Activated CD4-positive, alpha-beta T cell treated with anti-CD3 and anti-CD28 coated beads, Interleukin-2, amount 50 U/mL, for 16 hours (primary cell): ENCODE measurements at regions not wholly inside any gene's neighbourhood (a gene's known extent, or its start where the extent isn't known, plus 50 kb on each side); places are given as distances from the start of the nearest gene placed in this dataset.
"Not testable (repeated sequence)": the region's sequence is repeated elsewhere in the genome, so short reads cannot be mapped to it uniquely, and the experiment has no call there.

Source experiments
- DNase-seq: peaks from one replicate; pipeline ENCODE4 v3.0.0-alpha.2; 2020

DNA sequence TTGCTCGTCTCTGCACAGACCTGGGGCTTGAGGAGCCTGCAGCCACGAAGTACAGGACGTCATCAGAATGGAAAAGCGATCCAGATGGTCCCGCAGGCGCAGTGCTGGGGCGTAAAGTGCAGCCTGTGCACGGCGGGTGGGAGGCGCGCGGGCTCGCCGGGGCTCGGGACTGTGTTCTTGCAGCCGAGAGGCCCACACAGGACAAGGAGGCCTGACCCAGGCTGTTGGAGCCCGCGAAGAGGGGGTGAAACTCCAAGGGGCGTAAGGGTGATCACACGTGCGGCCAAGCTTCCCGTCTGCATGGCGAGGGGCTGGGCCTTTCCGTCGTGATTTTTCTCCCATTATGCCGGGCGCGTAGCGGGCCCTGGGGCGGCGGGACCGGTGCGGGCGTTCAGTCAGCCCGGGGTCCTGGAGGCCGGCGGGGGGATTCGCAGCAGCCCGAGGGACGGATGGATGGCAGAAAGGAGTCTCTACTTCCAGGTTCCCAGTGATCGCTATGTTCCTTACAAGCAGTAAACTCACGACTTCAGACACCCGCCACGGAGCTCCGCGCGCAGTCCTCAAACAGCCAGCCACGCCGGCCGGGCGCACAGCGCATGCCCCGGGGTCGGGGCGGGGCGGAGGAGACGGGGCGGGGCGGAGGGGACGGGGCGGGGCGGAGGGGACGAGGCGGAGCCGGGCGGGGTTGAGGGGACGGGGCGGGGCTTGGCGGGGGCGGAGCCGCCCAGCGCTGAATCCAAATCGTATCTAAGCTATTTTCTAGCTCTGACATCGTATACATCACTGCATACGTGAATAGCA lies 141.0 kb upstream of the KCNJ18 start:
- DNase-seq, result peak; percentile 81

GRCh38 chr17:21558921-21559320 lies 133.4 kb upstream of the KCNJ18 start:
- not testable (repeated sequence) for DNase-seq

- no peak for DNase-seq
Measured at GRCh38 chr17:21564262-21564661, 128.1 kb upstream of the KCNJ18 start.

GRCh38 chr17:21564757-21565156 lies 127.6 kb upstream of the KCNJ18 start:
- DNase-seq, result not testable (repeated sequence)

DNA sequence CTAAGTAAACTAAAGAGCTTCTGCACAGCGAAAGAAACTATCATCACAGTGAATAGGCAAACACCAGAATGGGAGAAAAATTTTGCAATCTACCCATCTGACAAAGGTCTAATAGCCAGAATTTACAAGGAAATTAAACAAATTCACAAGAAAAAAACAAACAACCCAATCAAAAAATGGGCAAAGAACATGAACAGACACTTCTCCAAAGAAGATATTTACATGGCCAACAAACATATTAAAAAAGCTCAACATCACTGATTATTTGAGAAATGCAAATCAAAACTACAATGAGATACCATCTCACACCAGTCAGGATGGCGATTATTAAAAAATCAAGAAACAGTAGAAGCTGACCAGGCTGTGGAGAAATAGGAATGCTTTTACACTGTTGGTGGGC lies 121.9 kb upstream of the KCNJ18 start:
- not testable (repeated sequence) for DNase-seq

- not testable (repeated sequence) for DNase-seq
Measured at GRCh38 chr17:21572148-21572547, 120.2 kb upstream of the KCNJ18 start.

DNA sequence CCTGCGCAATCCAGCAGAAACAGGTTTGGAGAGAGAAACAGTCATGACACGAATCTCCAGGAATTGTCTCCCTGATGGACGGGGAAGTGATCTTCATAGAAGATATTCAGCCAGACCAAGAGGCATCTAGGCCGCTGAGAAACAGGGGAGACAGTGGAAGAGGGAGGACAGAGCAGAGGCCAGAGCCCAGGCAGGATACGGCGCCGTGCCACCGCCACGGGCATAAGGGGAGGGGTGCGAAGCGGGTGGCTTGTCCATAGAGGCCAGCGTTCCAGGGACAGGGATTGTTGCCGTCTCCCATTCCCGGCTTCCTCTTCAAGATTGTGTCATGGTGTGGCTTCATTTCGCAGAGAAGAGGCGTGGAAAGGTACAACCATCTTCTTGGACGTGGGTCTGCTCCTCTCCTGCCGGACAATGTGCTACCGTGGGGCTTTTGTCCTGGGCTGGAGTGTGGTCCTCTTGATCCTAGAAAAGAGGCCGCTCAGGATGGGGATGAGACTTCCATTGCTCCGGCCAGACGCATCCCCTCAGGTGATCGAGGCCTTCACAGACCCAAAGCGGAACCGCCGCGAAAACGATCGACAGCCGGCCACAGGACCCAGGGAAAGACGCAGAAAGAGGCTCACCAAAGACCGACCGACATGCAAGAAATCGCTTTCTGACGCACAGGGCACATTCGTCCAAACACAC lies 118.9 kb upstream of the KCNJ18 start:
- DNase-seq, result not testable (repeated sequence)

DNA sequence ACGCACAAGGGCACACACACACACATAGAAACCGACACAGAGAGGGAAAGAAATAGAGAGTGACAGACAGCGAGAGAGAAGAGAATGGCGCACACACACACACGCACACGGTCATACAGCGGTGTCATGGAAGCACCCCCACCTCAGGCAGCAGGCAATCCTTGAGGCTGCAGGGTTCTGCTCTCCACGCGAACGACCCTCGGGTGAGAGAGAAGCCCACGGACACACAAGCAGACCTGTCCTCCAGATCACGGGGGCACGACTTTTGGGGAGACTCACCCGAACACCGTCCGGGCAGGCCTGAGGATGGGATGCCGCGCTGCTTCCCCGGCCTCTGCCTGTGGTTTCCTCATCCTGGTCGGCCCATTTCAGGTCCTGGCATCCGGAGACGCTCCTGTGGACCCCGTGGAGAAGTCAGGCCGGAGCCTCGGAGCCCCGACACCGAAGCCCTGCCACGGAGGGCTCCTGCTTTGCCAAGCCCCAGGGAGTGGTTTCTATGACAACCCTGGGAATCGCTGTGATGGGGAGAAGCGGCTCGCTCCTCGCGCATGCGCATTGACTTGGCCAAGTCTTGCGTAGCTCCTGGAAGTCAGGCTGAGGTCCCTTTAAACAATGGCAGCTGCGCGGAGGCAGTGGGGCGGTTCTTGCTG lies 118.2 kb upstream of the KCNJ18 start:
- DNase-seq, result peak; percentile 18

DNA sequence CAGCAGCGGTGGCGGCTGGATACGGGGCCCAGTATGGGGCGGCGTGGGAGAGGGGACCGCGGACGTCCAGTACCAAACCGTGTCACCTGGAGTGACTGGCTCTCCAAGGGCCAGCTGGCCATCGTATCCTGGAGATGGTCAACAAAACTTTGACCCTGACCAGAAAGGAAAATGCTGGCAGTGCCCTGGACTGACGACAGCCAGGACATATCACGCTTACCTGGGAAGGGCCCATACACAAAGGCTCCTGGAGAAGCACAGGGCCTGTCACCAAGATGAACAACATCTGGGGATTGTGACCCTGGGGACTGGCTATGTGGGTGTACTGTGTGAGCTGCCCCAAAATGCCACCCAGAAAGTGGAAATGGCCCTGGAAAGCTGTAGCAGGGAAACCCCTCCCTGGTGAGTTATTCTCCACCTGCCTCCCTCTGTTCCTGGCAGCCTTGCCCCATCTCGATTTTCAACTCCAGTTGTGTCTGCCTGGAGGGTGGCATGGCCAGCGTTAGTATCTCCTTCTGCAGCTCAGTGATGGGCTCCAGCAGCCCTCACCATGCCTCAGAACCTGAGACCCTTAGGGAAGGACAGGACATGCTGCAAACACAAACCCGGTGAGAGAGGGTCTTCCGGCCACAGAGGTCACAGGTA lies 117.6 kb upstream of the KCNJ18 start:
- DNase-seq, result not testable (repeated sequence)

DNA sequence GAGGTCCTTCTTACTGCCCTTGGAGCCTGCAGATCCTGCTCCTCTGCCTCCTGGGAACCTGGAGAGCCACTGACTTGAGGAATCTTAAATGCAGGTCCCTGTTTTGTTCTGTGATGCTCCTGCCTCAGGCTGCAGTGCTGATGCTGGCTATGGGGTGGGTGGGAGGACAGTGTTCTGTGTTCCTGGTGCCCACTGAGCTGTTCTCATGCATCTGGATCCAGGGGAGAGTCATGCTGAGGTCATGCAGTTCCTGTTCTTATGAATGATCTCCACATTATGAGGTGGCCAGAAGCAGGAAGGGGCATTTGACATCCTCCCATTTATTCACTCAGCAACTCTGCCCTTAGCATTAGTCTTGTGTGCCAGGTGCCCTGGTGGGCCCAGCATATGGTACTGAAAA lies 113.5 kb upstream of the KCNJ18 start:
- not testable (repeated sequence) for DNase-seq

- DNase-seq, result no peak
Measured at GRCh38 chr17:21592774-21593173, 99.5 kb upstream of the KCNJ18 start.

GRCh38 chr17:21593452-21594105 lies 98.7 kb upstream of the KCNJ18 start:
- not testable (repeated sequence) for DNase-seq

DNA sequence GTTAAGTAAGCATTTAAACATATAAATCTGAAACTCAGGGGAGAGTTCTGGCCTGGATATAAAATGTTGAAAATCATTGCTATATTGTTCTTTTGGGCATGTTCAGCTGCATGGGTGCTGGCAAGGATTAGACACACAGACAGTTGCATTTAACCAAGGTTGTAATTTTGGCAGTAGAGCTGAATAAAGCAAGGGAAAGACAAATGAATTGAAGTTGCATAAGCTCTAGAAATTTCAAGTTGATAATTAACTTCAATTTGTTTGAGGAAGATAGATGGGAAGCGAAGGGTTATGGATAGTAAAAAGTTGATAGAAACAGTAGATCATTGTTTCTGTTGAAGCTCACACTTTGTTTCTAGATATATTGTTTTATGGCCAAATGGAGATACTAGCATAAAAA lies 97.2 kb upstream of the KCNJ18 start:
- no peak for DNase-seq

- DNase-seq, result no peak
Measured at GRCh38 chr17:21602176-21602575, 90.1 kb upstream of the KCNJ18 start.

- not testable (repeated sequence) for DNase-seq
Measured at GRCh38 chr17:21603292-21603691, 89.0 kb upstream of the KCNJ18 start.

DNA sequence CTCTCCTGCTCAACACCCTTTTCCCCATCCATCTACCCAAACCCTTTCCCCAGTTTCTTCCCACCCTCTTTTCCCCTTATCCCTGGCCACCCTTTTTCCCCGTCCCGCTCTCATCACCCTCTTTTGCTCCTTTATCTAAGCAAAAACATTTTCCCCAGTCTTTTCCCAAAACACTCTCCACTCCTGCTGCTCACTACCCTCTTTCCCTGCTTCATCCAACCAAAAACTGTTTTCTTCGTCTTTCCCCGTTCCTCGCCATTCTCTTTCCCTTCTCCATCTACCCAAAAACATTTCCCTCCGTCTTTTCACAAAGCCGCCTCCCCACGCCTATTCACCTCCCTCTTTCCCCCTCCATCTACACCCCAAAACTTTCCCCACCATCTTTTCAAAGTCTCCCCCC lies 80.9 kb upstream of the KCNJ18 start:
- not testable (repeated sequence) for DNase-seq

- not testable (repeated sequence) for DNase-seq
Measured at GRCh38 chr17:21612123-21613070, 79.9 kb upstream of the KCNJ18 start.

DNA sequence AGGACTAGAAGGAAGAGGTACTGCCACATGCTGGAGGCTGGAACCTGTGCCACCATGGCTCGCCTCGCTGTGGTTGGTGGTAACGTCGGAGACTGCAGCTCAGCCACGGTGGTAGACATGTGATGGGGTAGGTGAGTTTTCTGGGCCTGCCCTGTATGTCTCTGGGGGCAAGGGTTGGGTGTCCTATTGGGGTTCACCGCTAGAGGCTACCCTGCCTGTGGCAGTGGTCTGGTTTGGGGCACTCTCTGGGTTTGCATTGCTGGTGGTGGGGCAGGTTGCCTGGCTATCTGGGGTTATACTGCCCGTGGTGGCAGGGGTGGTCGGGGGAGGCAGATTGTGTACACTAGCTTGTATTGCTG lies 79.3 kb upstream of the KCNJ18 start:
- DNase-seq, result no peak

DNA sequence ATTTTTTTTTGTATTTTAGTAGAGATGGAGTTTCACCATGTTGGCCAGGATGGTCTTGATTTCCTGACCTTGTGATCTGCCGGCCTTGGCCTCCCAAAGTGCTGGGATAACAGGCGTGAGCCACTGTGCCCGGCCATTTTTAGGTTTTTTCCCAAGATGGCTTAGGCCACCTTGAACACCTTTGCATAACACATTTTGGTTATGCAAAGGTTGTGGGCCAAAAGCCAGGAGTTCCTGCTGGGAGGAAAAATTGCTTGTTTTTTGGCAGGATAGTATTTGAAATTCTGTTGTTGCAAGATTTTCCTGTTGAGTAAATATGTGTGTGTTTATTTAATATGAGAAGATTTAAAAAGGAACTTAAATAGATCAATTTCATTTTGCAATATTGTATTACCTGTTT lies 65.3 kb upstream of the KCNJ18 start:
- not testable (repeated sequence) for DNase-seq
